Uterus (tissue), 3 donors: ENCODE measurements at regions not wholly inside any gene's neighbourhood (a gene's known extent, or its start where the extent isn't known, plus 50 kb on each side); places are given as distances from the start of the nearest gene placed in this dataset.

Experiments
- DNase-seq, 2 donors: peaks; one replicate each; pipeline ENCODE4 v3.0.0-alpha.2; 2019 to 2020
- H3K27ac ChIP-seq, 2 donors: fragments of 200-600 bp; sonication (generic); 1 replicate in 1 of 2; 2 replicates in 1 of 2; pipeline ENCODE4 v1.5.1; 2016 to 2018
- H3K27me3 ChIP-seq, 2 donors: fragments of 200-600 bp; sonication (generic); one replicate each; pipeline ENCODE4 v1.5.1; 2018 to 2019; ENCODE audit warnings: control low read depth in 1 of 2
- H3K36me3 ChIP-seq, 2 donors: fragments of 200-600 bp; sonication (generic); one replicate each; pipeline ENCODE4 v1.5.1; 2019; ENCODE audit warnings: control low read depth in 1 of 2
- H3K4me1 ChIP-seq, 2 donors: fragments of 200-600 bp; sonication (generic); one replicate each; pipeline ENCODE4 v1.5.1; 2018 to 2019; ENCODE audit warnings: control low read depth in 1 of 2
- H3K4me3 ChIP-seq, 2 donors: fragments of 200-600 bp; sonication (generic); 1 replicate in 1 of 2; 2 replicates in 1 of 2; pipeline ENCODE4 v1.5.1; 2018 to 2019; ENCODE audit warnings: mild to moderate bottlenecking in 1 of 2
- H3K9me3 ChIP-seq, 2 donors: fragments of 200-600 bp; sonication (generic); one replicate each; pipeline ENCODE4 v1.5.1; 2019; ENCODE audit warnings: control low read depth in 1 of 2
- POLR2A ChIP-seq, 2 donors: fragments of 450-650 bp; IDR thresholded peaks; one replicate each; pipeline ENCODE4 v1.6.1; 2016; ENCODE audit warnings: antibody characterized with exemption in 2 of 2, mild to moderate bottlenecking in 1 of 2, moderate library complexity in 1 of 2
- intact Hi-C: fragments of 100-400 bp; cut with DNase I; formaldehyde crosslinking; loops from one replicate; pipeline ENCODE4 v1.15.1; 2023; ENCODE audit warnings: low total_unique reads
- TF ChIP-seq, protein P1 (sequence below), 4 experiments: fragments of 200-600 bp in 2 of 4; fragments of 450-650 bp in 2 of 4; sonication (generic) in 2 of 4; IDR thresholded peaks; one replicate each; pipeline ENCODE4 v1.5.1; 2016 to 2019; ENCODE audit warnings: antibody characterized with exemption in 4 of 4, mild to moderate bottlenecking in 2 of 4, moderate library complexity in 1 of 4
- donor health status: DM: yes; HTN: yes; CAD: no.

DNA sequence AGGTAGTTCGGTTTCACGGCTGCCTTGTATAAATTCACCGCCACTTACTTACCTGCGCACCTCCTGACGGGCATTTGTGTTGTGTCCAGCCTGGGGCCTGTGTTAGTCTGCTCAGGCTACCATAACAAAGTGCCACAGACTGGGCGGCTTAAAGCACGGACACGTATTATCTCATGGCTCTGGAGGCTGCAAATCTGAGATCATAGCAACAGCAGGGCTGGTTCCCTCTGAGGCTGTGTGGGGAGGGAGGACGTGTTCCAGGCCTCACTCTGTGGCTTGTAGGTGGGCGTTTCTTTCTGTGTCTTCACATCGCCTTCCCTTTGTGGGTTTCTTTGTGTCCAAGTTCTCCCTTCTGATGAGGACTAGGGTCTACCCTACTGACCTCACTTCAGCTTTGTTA, 93.5 kb upstream of the FZD10 start:
- Histone ChIP-seq H3K27ac (no peak overlapping the region), H3K27me3 (no peaks in the 10 kb centered on the region), H3K4me3 (no peak overlapping the region), H3K9me3 (no peaks in the 10 kb centered on the region), H3K36me3 (no peaks in the 10 kb centered on the region), H3K4me1 (no peaks in the 10 kb centered on the region)
- intact Hi-C loops, result no loop called here
- no peak for DNase-seq
- TF ChIP-seq, protein P1, sequence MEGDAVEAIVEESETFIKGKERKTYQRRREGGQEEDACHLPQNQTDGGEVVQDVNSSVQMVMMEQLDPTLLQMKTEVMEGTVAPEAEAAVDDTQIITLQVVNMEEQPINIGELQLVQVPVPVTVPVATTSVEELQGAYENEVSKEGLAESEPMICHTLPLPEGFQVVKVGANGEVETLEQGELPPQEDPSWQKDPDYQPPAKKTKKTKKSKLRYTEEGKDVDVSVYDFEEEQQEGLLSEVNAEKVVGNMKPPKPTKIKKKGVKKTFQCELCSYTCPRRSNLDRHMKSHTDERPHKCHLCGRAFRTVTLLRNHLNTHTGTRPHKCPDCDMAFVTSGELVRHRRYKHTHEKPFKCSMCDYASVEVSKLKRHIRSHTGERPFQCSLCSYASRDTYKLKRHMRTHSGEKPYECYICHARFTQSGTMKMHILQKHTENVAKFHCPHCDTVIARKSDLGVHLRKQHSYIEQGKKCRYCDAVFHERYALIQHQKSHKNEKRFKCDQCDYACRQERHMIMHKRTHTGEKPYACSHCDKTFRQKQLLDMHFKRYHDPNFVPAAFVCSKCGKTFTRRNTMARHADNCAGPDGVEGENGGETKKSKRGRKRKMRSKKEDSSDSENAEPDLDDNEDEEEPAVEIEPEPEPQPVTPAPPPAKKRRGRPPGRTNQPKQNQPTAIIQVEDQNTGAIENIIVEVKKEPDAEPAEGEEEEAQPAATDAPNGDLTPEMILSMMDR (IDR thresholded peaks at IDR 0.05), result no peak
- TF ChIP-seq POLR2A (IDR thresholded peaks at IDR 0.05), result no peak

DNA sequence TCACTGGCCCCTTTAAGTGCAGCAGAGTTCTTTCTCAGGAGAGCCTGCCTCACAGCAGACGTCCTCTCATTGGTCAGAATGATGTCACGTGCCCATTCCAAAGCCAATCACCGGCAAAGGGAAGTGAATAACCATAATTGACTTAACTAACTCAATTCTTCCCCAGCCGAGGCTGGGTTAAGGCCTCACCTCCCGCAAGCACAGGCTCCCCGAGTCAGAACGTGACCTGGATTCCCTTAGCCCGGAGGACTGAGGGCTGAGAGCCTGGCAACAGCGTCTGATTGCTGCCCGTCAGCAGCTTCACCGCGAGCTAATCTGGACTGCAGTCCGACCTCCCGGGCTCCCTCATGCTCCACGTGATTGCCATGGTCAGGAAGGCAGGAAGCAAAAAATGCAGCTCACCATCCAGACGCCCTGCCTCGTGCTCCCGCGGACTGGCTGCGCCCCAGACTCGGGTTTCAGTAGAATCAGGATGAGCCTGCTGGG, 92.1 kb upstream of the FZD10 start:
- Histone ChIP-seq H3K4me3 (no peak overlapping the region), H3K4me1 (no peaks in the 10 kb centered on the region), H3K27ac (no peak overlapping the region), H3K9me3 (no peaks in the 10 kb centered on the region), H3K27me3 (no peaks in the 10 kb centered on the region), H3K36me3 (no peaks in the 10 kb centered on the region)
- intact Hi-C loops, result no loop called here
- DNase-seq, result no peak
- TF ChIP-seq, protein P1 (IDR thresholded peaks at IDR 0.05), result no peak
- no peak for TF ChIP-seq POLR2A (IDR thresholded peaks at IDR 0.05)

DNA sequence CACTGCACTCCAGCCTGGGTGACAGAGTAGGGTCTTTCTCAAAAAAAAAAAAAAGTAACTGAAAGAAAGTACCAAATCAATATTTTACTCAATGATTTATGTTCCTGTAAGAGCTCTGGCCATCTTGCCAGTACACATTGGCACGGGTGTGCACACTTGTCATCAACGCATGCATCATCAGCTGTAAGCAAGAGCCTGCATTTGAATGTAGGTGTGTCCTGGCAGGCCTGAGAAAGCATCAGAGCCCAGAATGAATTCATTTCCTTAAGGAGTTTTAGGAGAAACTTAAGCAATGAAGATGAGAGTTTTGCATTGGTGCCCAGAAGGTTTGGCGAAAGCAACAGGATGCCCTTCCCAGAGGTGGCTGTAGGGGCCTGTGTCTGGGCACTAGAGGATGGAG, 88.5 kb upstream of the FZD10 start:
- no peaks in the 10 kb centered on the region for H3K4me1 ChIP-seq
- DNase-seq, result no peak
- intact Hi-C loops, result no loop called here
- no peak for TF ChIP-seq POLR2A (IDR thresholded peaks at IDR 0.05)
- TF ChIP-seq, protein P1 (IDR thresholded peaks at IDR 0.05), result no peak
- no peaks in the 10 kb centered on the region for H3K27me3 ChIP-seq
- no peaks in the 10 kb centered on the region for H3K36me3 ChIP-seq
- H3K4me3 ChIP-seq, result no peak overlapping the region
- no peaks in the 10 kb centered on the region for H3K9me3 ChIP-seq
- no peak overlapping the region for H3K27ac ChIP-seq

DNA sequence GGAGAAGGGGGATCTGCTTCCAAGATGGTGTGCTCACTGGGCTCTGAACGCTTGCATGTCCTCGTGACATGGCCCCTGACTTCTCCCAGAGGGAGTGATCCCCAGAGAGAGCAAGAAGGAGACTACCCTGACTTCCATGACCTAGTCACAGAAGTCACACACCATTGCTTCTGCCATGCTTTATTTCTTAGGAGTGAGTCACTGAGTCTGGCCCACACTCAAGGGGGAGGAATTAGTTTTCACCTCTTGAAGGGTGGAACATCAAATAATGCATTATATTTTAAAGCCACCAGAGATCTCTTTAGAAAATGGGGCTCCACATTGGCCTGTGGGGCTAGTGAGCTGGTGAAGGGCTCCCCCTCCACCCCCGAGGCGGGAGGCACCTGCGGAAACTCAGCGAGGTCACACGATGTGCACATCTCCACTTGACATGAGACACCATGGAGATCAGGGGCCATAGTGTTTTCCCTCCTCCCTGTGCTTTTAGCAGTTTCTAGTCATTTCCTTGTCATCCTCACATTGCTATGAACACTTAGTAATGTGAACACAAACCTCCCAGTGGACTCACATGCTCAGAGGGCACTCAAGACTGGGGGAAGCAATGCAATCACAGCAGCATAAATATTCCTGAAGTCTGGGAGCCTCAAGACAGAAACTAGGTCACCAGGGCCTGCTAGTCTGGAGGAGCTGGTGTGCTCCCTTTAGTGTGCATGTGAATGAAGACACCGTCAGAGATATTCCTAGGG, 87.4 kb upstream of the FZD10 start:
- H3K27me3 ChIP-seq, result no peaks in the 10 kb centered on the region
- H3K4me3 ChIP-seq, result no peak overlapping the region
- no peaks in the 10 kb centered on the region for H3K4me1 ChIP-seq
- no peak overlapping the region for H3K27ac ChIP-seq
- no peaks in the 10 kb centered on the region for H3K36me3 ChIP-seq
- DNase-seq, result no peak
- no peaks in the 10 kb centered on the region for H3K9me3 ChIP-seq
- intact Hi-C loops, result no loop called here
- TF ChIP-seq POLR2A (IDR thresholded peaks at IDR 0.05), result no peak
- TF ChIP-seq, protein P1 (IDR thresholded peaks at IDR 0.05), result no peak

DNA sequence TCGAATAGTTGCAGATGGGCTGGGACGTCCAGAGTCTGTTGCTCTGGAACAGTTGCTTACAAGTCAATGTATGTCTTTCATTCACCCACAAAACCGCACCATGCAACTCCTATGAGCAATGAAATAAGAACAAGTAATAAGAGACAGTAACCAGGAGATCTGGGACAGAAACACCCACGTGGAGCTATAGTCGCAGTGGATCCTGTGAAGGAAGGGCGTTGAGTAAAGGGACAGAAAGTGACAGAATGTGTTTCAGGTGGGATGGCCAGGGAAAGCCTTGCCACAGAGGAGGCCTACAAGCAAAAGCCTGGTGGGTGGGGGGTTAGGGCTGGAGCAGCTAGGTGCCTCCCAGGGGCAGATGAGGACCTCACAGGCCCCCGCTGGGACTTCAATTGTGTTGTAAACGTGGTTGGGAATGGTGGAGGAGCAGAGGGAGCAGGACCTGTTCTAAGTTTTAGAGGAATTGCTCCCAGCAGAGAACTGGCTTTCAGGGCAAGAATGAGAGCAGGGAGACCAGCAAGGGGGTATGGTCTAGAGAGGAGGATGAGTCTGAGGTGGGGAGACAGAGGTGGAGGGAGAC, 86.7 kb upstream of the FZD10 start:
- intact Hi-C loops, result no loop called here
- Histone ChIP-seq H3K27ac (no peak overlapping the region), H3K36me3 (no peaks in the 10 kb centered on the region), H3K4me1 (no peaks in the 10 kb centered on the region), H3K27me3 (no peaks in the 10 kb centered on the region), H3K4me3 (no peak overlapping the region), H3K9me3 (no peaks in the 10 kb centered on the region)
- no peak for TF ChIP-seq POLR2A (IDR thresholded peaks at IDR 0.05)
- TF ChIP-seq, protein P1 (IDR thresholded peaks at IDR 0.05), result no peak
- no peak for DNase-seq
